H9 (cell line): ENCODE measurements at regions not wholly inside any gene's neighbourhood (a gene's known extent, or its start where the extent isn't known, plus 50 kb on each side); places are given as distances from the start of the nearest gene placed in this dataset.

ENCODE experiments used
- DNase-seq: peaks from one replicate; pipeline ENCODE4 v3.0.0-alpha.2; 2017
- H2AFZ ChIP-seq: one replicate; pipeline ENCODE4 v1.6.1; 2013; ENCODE audit warnings: mild to moderate bottlenecking, low read length, control low read depth, moderate library complexity
- H2AK5ac ChIP-seq: 2 replicates; pipeline ENCODE4 v1.6.1; 2013; ENCODE audit warnings: low read length, control low read depth, mixed read lengths; ENCODE audit not compliant: insufficient read length
- H2BK120ac ChIP-seq: one replicate; pipeline ENCODE4 v1.6.1; 2013; ENCODE audit warnings: low read depth, mild to moderate bottlenecking, low read length, control low read depth, inconsistent platforms; ENCODE audit not compliant: poor library complexity, severe bottlenecking
- H2BK12ac ChIP-seq: 2 replicates; pipeline ENCODE4 v1.6.1; 2013; ENCODE audit warnings: low read length, control low read depth, mixed read lengths, low read depth; ENCODE audit not compliant: insufficient read length
- H2BK15ac ChIP-seq: 2 replicates; pipeline ENCODE4 v1.6.1; 2013; ENCODE audit warnings: low read depth, low read length, control low read depth
- H2BK20ac ChIP-seq: one replicate; pipeline ENCODE4 v1.6.1; 2013; ENCODE audit warnings: low read depth, mild to moderate bottlenecking, low read length, control low read depth, inconsistent platforms; ENCODE audit not compliant: poor library complexity, severe bottlenecking
- H2BK5ac ChIP-seq: 2 replicates; pipeline ENCODE4 v1.6.1; 2013; ENCODE audit warnings: low read length, control low read depth, mixed read lengths; ENCODE audit not compliant: insufficient read length
- H3K14ac ChIP-seq: 2 replicates; pipeline ENCODE4 v1.6.1; 2013; ENCODE audit warnings: low read length, control low read depth; ENCODE audit not compliant: insufficient read depth
- H3K18ac ChIP-seq: 2 replicates; pipeline ENCODE4 v1.6.1; 2013; ENCODE audit warnings: low read depth, mild to moderate bottlenecking, mixed read lengths, low read length, control low read depth; ENCODE audit not compliant: insufficient read length
- H3K23ac ChIP-seq: 2 replicates; pipeline ENCODE4 v1.6.1; 2013; ENCODE audit warnings: low read length, control low read depth, mixed read lengths, low read depth; ENCODE audit not compliant: insufficient read length
- H3K23me2 ChIP-seq: 2 replicates; pipeline ENCODE4 v1.6.1; 2013; ENCODE audit warnings: low read depth, mild to moderate bottlenecking, mixed read lengths, low read length, control low read depth; ENCODE audit not compliant: insufficient read length, poor library complexity, severe bottlenecking
- H3K27ac ChIP-seq: 2 replicates; pipeline ENCODE4 v1.5.1; 2013; ENCODE audit warnings: low read length, control low read depth, mixed read lengths, low read depth; ENCODE audit not compliant: insufficient read length
- H3K27me3 ChIP-seq: 2 replicates; pipeline ENCODE4 v1.6.1; 2013; ENCODE audit warnings: low read length, control low read depth, inconsistent platforms; ENCODE audit not compliant: insufficient read depth
- H3K4ac ChIP-seq: 2 replicates; pipeline ENCODE4 v1.6.1; 2013; ENCODE audit warnings: low read depth, mild to moderate bottlenecking, control low read depth, inconsistent platforms, low read length, moderate library complexity
- H3K4me1 ChIP-seq: 2 replicates; pipeline ENCODE4 v1.6.1; 2013; ENCODE audit warnings: low read length, control low read depth, inconsistent platforms; ENCODE audit not compliant: insufficient read depth
- H3K4me2 ChIP-seq: 2 replicates; pipeline ENCODE4 v1.6.1; 2013; ENCODE audit warnings: low read length, control low read depth, mixed read lengths; ENCODE audit not compliant: insufficient read length, insufficient read depth
- H3K56ac ChIP-seq: 2 replicates; pipeline ENCODE4 v1.6.1; 2013; ENCODE audit warnings: low read depth, mild to moderate bottlenecking, mixed read lengths, low read length, control low read depth; ENCODE audit not compliant: insufficient read length
- H3K79me1 ChIP-seq: 2 replicates; pipeline ENCODE4 v1.6.1; 2013; ENCODE audit warnings: low read depth, mild to moderate bottlenecking, moderate library complexity, low read length, control low read depth, inconsistent platforms; ENCODE audit not compliant: insufficient read depth, poor library complexity, severe bottlenecking
- H3K79me2 ChIP-seq: 2 replicates; pipeline ENCODE4 v1.6.1; 2013; ENCODE audit warnings: low read length, control low read depth, inconsistent platforms; ENCODE audit not compliant: insufficient read depth
- H3K9ac ChIP-seq: 2 replicates; pipeline ENCODE4 v1.6.1; 2013; ENCODE audit warnings: low read length, control low read depth, mixed read lengths; ENCODE audit not compliant: insufficient read length; ENCODE audit errors: extremely low read depth
- H3K9me3 ChIP-seq: one replicate; pipeline ENCODE4 v1.6.1; 2013; ENCODE audit warnings: low read depth, low read length, inconsistent platforms; ENCODE audit not compliant: control insufficient read depth
- H3T11ph ChIP-seq: one replicate; pipeline ENCODE4 v1.6.1; 2013; ENCODE audit warnings: mild to moderate bottlenecking, low read length, control low read depth, inconsistent platforms
- H4K20me1 ChIP-seq: one replicate; pipeline ENCODE4 v1.6.1; 2013; ENCODE audit not compliant: control insufficient read depth, insufficient read length, insufficient read depth
- H4K5ac ChIP-seq: 2 replicates; pipeline ENCODE4 v1.6.1; 2013; ENCODE audit warnings: low read depth, mild to moderate bottlenecking, mixed read lengths, low read length, control low read depth; ENCODE audit not compliant: insufficient read length
- H4K8ac ChIP-seq: replicated peaks from 2 replicates; pipeline ENCODE4 v1.6.1; 2013; ENCODE audit warnings: low read length, control low read depth, mixed read lengths, low read depth; ENCODE audit not compliant: insufficient read length
- H4K91ac ChIP-seq: 2 replicates; pipeline ENCODE4 v1.6.1; 2013; ENCODE audit warnings: low read depth, mild to moderate bottlenecking, moderate library complexity, mixed read lengths, low read length, control low read depth; ENCODE audit not compliant: insufficient read length
- H3K27ac Mint-ChIP-seq, 3 experiments: 2 replicates in 2 of 3; 3 replicates in 1 of 3; pipeline ENCODE4 v1.8.0; 2020 to 2021; ENCODE audit warnings: mixed read lengths in 3 of 3, mild to moderate bottlenecking in 1 of 3, moderate library complexity in 1 of 3
- H3K27me3 Mint-ChIP-seq: 2 replicates; pipeline ENCODE4 v1.8.0; 2021; ENCODE audit warnings: low read depth, mild to moderate bottlenecking, moderate library complexity, mixed read lengths
- H3K36me3 Mint-ChIP-seq, 3 experiments: 2 replicates in 2 of 3; 3 replicates in 1 of 3; pipeline ENCODE4 v1.8.0; 2020 to 2021; ENCODE audit warnings: low read depth in 3 of 3, mixed read lengths in 3 of 3; ENCODE audit not compliant: insufficient read depth in 1 of 3
- H3K4me1 Mint-ChIP-seq, 2 experiments: 2 replicates each; pipeline ENCODE4 v1.8.0; 2020; ENCODE audit warnings: mixed read lengths in 2 of 2
- H3K4me3 Mint-ChIP-seq, 2 experiments: 2 replicates in 1 of 2; 3 replicates in 1 of 2; pipeline ENCODE4 v1.8.0; 2020 to 2021; ENCODE audit warnings: mild to moderate bottlenecking in 2 of 2, mixed read lengths in 2 of 2, moderate library complexity in 1 of 2
- H3K9me3 Mint-ChIP-seq, 2 experiments: 2 replicates in 1 of 2; 3 replicates in 1 of 2; pipeline ENCODE4 v1.8.0; 2020; ENCODE audit warnings: mild to moderate bottlenecking in 2 of 2, mixed read lengths in 2 of 2, moderate library complexity in 1 of 2
- CTCF ChIP-seq: fragments of 200-600 bp; sonication (generic); conservative IDR thresholded peaks from 3 replicates; pipeline ENCODE4 v1.8.0; 2021; ENCODE audit warnings: antibody characterized with exemption, mild to moderate bottlenecking
- WGBS: extraction: QIAGEN DNeasy Blood & Tissue Kit; methylation state at CpG from one replicate; pipeline ENCODE4 v1.1.7; 2013; ENCODE audit warnings: missing lambda C conversion rate, low lambda C conversion rate, mixed read lengths; ENCODE audit not compliant: insufficient read length; ENCODE audit errors: extremely low coverage; 5-methylcytosine and 5-hydroxymethylcytosine counted together

- H3K79me2 ChIP-seq, result no peaks in the 10 kb centered on the region
- H3K4ac ChIP-seq, result no peak overlapping the region
- no peak overlapping the region for H3K23ac ChIP-seq
- H2BK15ac ChIP-seq, result no peak overlapping the region
- Mint-ChIP-seq H3K9me3 (peaks cover 0 to 4% of the 10 kb centered on the region in 2 experiments; a peak in 1 of 5 replicates), H3K4me1 (peaks cover 5 to 14% of the 10 kb centered on the region in 2 experiments), H3K27ac (peak overlapping the region in 1 of 3 experiments; percentile 44; a peak in 1 of 7 replicates), H3K27me3 (peaks cover 2% of the 10 kb centered on the region; the same call in 1 of the 2 replicates), H3K36me3 (no peaks in the 10 kb centered on the region), H3K4me3 (no peak overlapping the region)
- no peak overlapping the region for H3K4me2 ChIP-seq
- no peak for TF ChIP-seq CTCF
- H2AFZ ChIP-seq, result no peak overlapping the region
- DNase-seq, result peak; percentile 21
- no peak overlapping the region for H3K9ac ChIP-seq
- no peak overlapping the region for H4K91ac ChIP-seq
- no peaks in the 10 kb centered on the region for H3K27me3 ChIP-seq
- no peak overlapping the region for H3K14ac ChIP-seq
- H3K9me3 ChIP-seq, result no peaks in the 10 kb centered on the region
- no peak overlapping the region for H2BK12ac ChIP-seq
- H4K5ac ChIP-seq, result no peak overlapping the region
- H3K18ac ChIP-seq, result no peak overlapping the region
- no peak overlapping the region for H2BK20ac ChIP-seq
- no peak overlapping the region for H2AK5ac ChIP-seq
- no peaks in the 10 kb centered on the region for H3K79me1 ChIP-seq
- no peak overlapping the region for H4K8ac ChIP-seq
- no peak overlapping the region for H3K56ac ChIP-seq
- no peaks in the 10 kb centered on the region for H3K4me1 ChIP-seq
- H2BK5ac ChIP-seq, result no peak overlapping the region
- no peaks in the 10 kb centered on the region for H4K20me1 ChIP-seq
- no peak overlapping the region for H3K27ac ChIP-seq
- H2BK120ac ChIP-seq, result no peak overlapping the region
- no peaks in the 10 kb centered on the region for H3K23me2 ChIP-seq
- no peak overlapping the region for H3T11ph ChIP-seq
- no CpG with 5 or more reads among the region's 17 CpGs for whole genome bisulfite sequencing
Observed at GRCh38 chr12:131375261-131375971, 335.5 kb upstream of the SFSWAP start.
